Progenitor cell of endocrine pancreas (in vitro differentiated cells): ENCODE measurements at regions not wholly inside any gene's neighbourhood (a gene's known extent, or its start where the extent isn't known, plus 50 kb on each side); places are given as distances from the start of the nearest gene placed in this dataset.

ENCODE experiments used
- DNase-seq: peaks from one replicate; pipeline ENCODE4 v3.0.0; 2021; ENCODE audit warnings: low spot score; ENCODE audit not compliant: unreplicated experiment
- H3K27ac Mint-ChIP-seq: 2 replicates; pipeline ENCODE4 v1.8.0; 2021; ENCODE audit warnings: mild to moderate bottlenecking, moderate library complexity, mixed read lengths
- H3K27me3 Mint-ChIP-seq: 2 replicates; pipeline ENCODE4 v1.8.0; 2021; ENCODE audit warnings: mixed read lengths
- H3K36me3 Mint-ChIP-seq: 2 replicates; pipeline ENCODE4 v1.8.0; 2022; ENCODE audit warnings: mixed read lengths; ENCODE audit not compliant: insufficient read depth
- H3K4me1 Mint-ChIP-seq: 2 replicates; pipeline ENCODE4 v1.8.0; 2021; ENCODE audit warnings: low read depth, mixed read lengths
- H3K4me3 Mint-ChIP-seq: 2 replicates; pipeline ENCODE4 v1.8.0; 2021; ENCODE audit warnings: low read depth, mild to moderate bottlenecking, moderate library complexity, mixed read lengths
- H3K9me3 Mint-ChIP-seq: 2 replicates; pipeline ENCODE4 v1.8.0; 2021; ENCODE audit warnings: low read depth, mixed read lengths
- TF ChIP-seq, protein P1 (sequence below): fragments of 200-600 bp; sonication (generic); IDR thresholded peaks from one replicate; pipeline ENCODE4 v1.5.0; 2021; ENCODE audit warnings: antibody characterized with exemption, mild to moderate bottlenecking; ENCODE audit not compliant: unreplicated experiment

DNA sequence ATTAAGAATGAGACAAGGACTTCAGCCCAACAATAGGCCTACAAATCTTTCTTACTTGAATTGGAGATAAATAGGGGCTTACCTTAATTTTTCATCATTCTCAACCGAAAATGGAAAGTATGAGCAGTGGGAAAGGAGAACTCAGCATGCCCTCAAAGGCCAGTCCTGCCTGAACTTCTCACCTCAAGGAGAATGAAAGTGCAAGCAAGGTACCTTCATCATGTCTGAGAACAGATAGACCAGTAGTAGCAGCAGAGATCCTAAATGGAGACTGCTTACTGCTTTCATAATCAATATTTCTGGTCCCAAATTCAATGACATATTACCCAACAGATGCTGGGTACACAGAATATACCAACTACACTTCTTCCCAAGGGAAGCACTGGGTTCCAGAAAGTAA is 194.0 kb upstream of the SLITRK1 start:
- Mint-ChIP-seq H3K27ac (no peak overlapping the region), H3K27me3 (no peaks in the 10 kb centered on the region), H3K9me3 (no peaks in the 10 kb centered on the region), H3K36me3 (no peaks in the 10 kb centered on the region), H3K4me3 (no peak overlapping the region), H3K4me1 (no peaks in the 10 kb centered on the region)
- TF ChIP-seq, protein P1, sequence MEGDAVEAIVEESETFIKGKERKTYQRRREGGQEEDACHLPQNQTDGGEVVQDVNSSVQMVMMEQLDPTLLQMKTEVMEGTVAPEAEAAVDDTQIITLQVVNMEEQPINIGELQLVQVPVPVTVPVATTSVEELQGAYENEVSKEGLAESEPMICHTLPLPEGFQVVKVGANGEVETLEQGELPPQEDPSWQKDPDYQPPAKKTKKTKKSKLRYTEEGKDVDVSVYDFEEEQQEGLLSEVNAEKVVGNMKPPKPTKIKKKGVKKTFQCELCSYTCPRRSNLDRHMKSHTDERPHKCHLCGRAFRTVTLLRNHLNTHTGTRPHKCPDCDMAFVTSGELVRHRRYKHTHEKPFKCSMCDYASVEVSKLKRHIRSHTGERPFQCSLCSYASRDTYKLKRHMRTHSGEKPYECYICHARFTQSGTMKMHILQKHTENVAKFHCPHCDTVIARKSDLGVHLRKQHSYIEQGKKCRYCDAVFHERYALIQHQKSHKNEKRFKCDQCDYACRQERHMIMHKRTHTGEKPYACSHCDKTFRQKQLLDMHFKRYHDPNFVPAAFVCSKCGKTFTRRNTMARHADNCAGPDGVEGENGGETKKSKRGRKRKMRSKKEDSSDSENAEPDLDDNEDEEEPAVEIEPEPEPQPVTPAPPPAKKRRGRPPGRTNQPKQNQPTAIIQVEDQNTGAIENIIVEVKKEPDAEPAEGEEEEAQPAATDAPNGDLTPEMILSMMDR = no peak
- DNase-seq = no peak

DNA sequence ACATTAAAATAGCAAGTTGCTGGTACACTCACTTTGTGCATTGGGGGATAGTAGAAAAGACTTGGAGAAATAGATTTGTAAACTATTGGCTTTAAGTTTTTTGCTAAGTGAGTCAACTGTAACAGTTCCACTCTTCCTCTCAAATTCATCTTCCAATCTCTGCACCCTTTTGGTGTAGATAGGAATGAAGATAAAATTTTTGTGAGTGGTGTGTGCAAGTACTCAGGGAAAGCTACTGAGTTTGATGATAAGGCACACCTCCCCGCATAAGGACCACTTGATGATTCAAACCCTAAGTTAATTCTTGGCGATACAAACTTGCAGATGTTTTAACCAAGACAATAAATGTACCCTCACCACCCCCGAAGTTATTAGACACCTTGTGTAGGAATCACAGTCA is 168.3 kb upstream of the SLITRK1 start:
- Mint-ChIP-seq H3K36me3 (no peaks in the 10 kb centered on the region), H3K27ac (no peak overlapping the region), H3K9me3 (no peaks in the 10 kb centered on the region), H3K4me3 (no peak overlapping the region), H3K27me3 (no peaks in the 10 kb centered on the region), H3K4me1 (no peaks in the 10 kb centered on the region)
- DNase-seq = no peak
- TF ChIP-seq, protein P1 = no peak

DNA sequence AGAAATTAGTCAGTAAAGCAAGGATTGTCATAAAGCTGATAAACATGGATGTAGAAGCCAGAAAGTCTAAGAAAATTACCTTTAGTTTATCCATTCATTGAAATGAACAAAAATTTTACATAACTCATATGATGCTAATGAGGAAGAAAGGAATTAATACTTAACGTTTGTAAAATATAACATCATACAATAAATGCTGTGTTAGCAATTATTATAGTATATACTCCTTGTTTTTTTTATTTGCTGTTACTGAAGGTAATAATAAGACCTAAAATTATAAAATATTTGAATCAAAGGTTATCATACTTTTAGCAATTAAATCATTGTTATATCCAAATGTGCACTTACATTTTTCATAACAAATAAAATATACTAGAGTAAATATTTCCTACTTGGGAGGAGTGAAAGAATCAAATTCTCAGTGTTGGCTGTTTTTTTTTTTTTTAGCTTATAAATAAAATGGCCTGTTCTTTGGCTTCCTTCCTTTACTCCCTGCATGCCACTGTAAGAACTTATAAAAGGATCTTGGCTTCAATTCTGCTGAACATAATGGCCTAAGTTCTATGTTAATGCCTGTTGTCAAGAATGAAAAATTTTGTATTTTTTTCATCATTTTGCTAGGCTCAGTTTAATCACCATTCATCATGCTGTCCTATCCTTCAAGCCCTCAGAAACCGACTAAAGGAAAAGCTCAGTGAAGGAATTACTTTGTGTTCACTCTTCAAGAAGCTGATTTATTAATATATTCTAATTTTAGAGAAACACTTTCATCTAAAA is 167.4 kb upstream of the SLITRK1 start:
- Mint-ChIP-seq H3K27me3 (no peaks in the 10 kb centered on the region), H3K9me3 (no peaks in the 10 kb centered on the region), H3K4me3 (no peak overlapping the region), H3K36me3 (no peaks in the 10 kb centered on the region), H3K27ac (no peak overlapping the region), H3K4me1 (no peaks in the 10 kb centered on the region)
- TF ChIP-seq, protein P1 = no peak
- no peak for DNase-seq

DNA sequence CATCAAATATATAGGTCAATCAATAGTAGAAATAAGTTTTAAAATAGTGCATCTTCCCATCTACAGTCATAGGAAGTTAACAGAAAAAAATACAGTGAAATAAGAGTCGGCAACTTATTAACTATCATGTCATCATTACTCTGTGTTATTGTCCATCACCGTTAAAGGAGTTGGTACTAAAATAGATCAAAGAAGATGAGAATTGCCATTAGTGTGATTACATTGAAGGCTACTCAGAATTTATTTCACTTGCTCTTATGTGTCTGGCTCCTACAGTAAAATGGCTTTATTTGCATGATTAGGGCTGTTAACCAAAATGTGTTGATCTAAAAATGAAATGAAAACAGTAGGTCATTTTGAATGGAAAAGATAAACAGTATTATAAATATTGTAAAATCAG is 162.5 kb upstream of the SLITRK1 start:
- TF ChIP-seq, protein P1 = no peak
- Mint-ChIP-seq H3K9me3 (no peaks in the 10 kb centered on the region), H3K4me3 (no peak overlapping the region), H3K36me3 (no peaks in the 10 kb centered on the region), H3K4me1 (no peaks in the 10 kb centered on the region), H3K27me3 (peaks cover 8% of the 10 kb centered on the region), H3K27ac (no peak overlapping the region)
- DNase-seq = no peak

DNA sequence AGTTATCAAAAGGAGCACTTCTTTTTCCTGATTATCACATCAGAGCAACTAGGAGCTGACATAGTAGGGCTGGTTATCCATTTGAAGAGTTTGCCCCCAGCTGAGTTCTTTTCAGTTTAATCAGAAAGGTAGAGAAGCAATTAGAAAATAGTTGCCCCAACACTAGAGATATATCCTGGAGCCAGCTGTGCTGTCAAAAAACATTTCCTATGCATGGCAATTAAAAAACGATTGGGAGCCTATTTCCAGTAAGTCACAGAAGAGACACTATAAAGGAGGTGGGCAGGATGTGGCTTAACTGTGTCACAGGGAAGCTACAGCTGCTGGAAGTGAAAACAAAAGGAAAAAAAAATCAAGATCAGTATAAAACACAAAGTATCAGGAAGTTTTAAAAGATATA is 155.7 kb upstream of the SLITRK1 start:
- Mint-ChIP-seq H3K27ac (no peak overlapping the region), H3K36me3 (no peaks in the 10 kb centered on the region), H3K4me3 (no peak overlapping the region), H3K27me3 (peaks cover 4% of the 10 kb centered on the region), H3K4me1 (peaks cover 6% of the 10 kb centered on the region), H3K9me3 (no peaks in the 10 kb centered on the region)
- TF ChIP-seq, protein P1 = no peak
- no peak for DNase-seq
